ACC112 (cell line): ENCODE measurements at regions not wholly inside any gene's neighbourhood (a gene's known extent, or its start where the extent isn't known, plus 50 kb on each side); places are given as distances from the start of the nearest gene placed in this dataset.

ENCODE experiments used
- H2AFZ ChIP-seq: fragments of 200-600 bp; sonication (generic); one replicate; pipeline ENCODE4 v1.6.0; 2017; ENCODE audit warnings: antibody characterized with exemption, low read length; ENCODE audit not compliant: unreplicated experiment
- H3K27ac ChIP-seq: fragments of 200-600 bp; sonication (generic); 2 replicates; pipeline ENCODE4 v1.5.1; 2014; ENCODE audit warnings: low read depth, mild to moderate bottlenecking, antibody characterized with exemption, low read length, moderate library complexity
- H3K27me3 ChIP-seq: fragments of 200-600 bp; sonication (generic); 2 replicates; pipeline ENCODE4 v1.6.1; 2014; ENCODE audit warnings: mild to moderate bottlenecking, antibody characterized with exemption, low read length, moderate library complexity, mixed read lengths; ENCODE audit not compliant: insufficient read depth
- H3K36me3 ChIP-seq: fragments of 200-600 bp; sonication (generic); 2 replicates; pipeline ENCODE4 v1.6.1; 2016; ENCODE audit warnings: mild to moderate bottlenecking, antibody characterized with exemption, low read length, moderate library complexity, mixed read lengths; ENCODE audit not compliant: insufficient read depth
- H3K4me1 ChIP-seq: fragments of 200-600 bp; sonication (generic); one replicate; pipeline ENCODE4 v1.6.1; 2016; ENCODE audit warnings: low read length, mixed read lengths; ENCODE audit not compliant: insufficient read depth, unreplicated experiment, control insufficient read depth
- H3K4me3 ChIP-seq: fragments of 200-600 bp; sonication (generic); 2 replicates; pipeline ENCODE4 v1.5.1; 2014; ENCODE audit warnings: mild to moderate bottlenecking, low read depth, low read length
- H3K79me2 ChIP-seq: fragments of 200-600 bp; sonication (generic); one replicate; pipeline ENCODE4 v1.6.0; 2016; ENCODE audit warnings: low read length; ENCODE audit not compliant: control insufficient read depth, unreplicated experiment, insufficient read depth

DNA sequence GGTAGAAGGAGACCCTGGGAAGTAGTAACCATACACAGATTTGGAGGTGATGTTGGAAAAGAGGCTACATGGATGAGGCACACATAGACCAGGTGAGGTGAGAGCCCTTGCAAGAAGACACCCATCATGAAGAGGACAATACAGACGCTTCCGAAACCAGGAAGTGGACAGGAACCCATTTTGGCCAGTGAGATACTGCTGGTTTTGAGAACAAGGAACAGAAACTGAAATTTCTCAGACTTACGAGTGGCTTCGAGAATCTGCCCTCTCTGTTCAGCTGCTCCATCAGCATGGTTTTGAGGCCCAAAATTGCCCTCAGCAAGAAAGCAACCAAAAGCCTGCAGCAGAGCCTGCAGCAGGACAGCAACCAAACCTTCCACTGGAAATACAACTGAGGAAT, 479.1 kb upstream of the NRXN1 start:
- Histone ChIP-seq H2AFZ (no peak overlapping the region), H3K27ac (no peak overlapping the region), H3K27me3 (no peaks in the 10 kb centered on the region), H3K4me3 (no peak overlapping the region), H3K4me1 (peaks cover 13% of the 10 kb centered on the region), H3K36me3 (no peaks in the 10 kb centered on the region), H3K79me2 (no peaks in the 10 kb centered on the region)

DNA sequence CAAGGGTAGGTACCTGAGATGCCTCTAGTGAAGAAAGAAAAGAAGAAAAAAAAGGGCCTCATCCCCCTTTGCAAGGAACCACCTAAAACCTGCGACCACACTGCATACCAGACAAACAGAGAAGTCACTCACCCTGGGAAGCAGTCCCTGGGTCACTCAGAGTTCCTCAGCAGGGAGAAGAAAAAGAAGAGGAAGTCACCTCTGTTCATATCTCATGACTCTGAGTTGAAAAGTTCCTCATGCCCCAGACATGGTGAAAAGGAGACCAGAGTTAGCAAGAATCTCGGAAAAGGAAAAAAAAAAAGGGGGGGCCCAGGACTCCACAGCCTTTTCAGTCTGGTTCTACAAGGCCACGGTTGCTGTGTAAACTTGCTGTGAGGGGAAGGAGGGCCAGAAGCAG, 478.4 kb upstream of the NRXN1 start:
- H3K36me3 ChIP-seq, result no peaks in the 10 kb centered on the region
- no peaks in the 10 kb centered on the region for H3K27me3 ChIP-seq
- H3K4me3 ChIP-seq, result no peak overlapping the region
- peaks cover 13% of the 10 kb centered on the region for H3K4me1 ChIP-seq
- H3K27ac ChIP-seq, result no peak overlapping the region
- no peaks in the 10 kb centered on the region for H3K79me2 ChIP-seq
- H2AFZ ChIP-seq, result no peak overlapping the region

DNA sequence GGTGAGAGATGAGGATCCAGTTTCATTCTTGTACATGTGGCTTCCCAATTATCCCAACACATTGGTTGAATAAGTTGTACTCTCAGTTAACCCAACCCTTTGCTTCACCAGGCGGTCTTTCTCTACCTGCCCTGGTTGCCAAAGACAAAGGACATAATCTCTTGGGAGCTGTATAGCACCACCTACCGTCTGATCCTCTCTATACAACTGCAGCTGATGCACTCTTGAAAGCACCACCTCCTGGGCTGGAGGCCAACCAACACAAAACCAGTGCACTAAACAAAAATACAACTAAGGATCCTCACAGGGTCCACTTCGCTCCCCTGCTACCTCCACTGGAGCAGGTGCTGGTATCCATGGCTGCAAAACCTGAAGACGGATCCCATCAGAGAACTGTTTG, 473.6 kb upstream of the NRXN1 start:
- H2AFZ ChIP-seq, result no peak overlapping the region
- no peak overlapping the region for H3K27ac ChIP-seq
- no peaks in the 10 kb centered on the region for H3K36me3 ChIP-seq
- no peak overlapping the region for H3K4me3 ChIP-seq
- no peaks in the 10 kb centered on the region for H3K79me2 ChIP-seq
- H3K4me1 ChIP-seq, result peaks cover 13% of the 10 kb centered on the region
- H3K27me3 ChIP-seq, result no peaks in the 10 kb centered on the region

- Histone ChIP-seq H3K36me3 (no peaks in the 10 kb centered on the region), H3K27me3 (no peaks in the 10 kb centered on the region), H3K4me1 (no peaks in the 10 kb centered on the region), H2AFZ (no peak overlapping the region), H3K79me2 (no peaks in the 10 kb centered on the region), H3K27ac (no peak overlapping the region), H3K4me3 (no peak overlapping the region)
Measured at GRCh38 chr2:51490576-51491234, 458.8 kb upstream of the NRXN1 start.

DNA sequence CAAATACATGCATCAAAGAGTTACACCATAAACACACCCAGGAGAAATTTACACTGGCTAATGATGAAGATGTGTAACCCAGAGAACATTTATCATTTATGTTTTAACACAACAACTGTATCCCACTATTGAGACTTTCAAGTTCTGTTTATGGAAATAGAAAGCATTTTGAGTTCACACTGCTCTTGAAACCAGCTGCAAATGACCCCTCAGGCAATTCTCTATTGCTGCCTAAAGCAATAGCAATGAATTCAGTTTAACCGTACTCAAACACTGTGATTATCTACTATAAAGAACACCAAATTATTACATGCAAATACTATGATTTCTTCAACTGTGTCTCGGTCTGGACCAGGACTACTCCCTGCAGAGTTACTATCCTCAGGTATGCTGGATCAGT, 452.7 kb upstream of the NRXN1 start:
- Histone ChIP-seq H3K4me1 (no peaks in the 10 kb centered on the region), H3K4me3 (no peak overlapping the region), H3K79me2 (no peaks in the 10 kb centered on the region), H2AFZ (no peak overlapping the region), H3K27me3 (no peaks in the 10 kb centered on the region), H3K36me3 (no peaks in the 10 kb centered on the region), H3K27ac (no peak overlapping the region)

DNA sequence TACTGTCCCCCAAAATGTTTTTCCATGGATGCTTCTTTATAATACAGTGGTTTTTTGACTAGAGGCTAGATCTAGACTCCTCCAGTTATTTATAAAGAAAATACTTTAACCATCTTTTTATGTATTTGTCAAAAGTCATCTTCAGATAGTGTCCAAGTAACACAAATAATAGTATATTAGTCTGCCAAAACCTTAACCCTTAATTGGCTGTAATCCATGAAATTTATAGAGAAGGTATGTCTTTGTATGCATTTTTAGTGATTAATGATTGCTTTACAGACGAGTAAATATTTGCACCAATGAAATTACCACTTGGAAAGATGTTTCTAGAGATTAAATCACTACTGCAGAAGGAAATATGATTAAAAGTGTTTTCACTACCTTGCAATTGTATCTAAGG, 451.8 kb upstream of the NRXN1 start:
- H3K79me2 ChIP-seq, result no peaks in the 10 kb centered on the region
- H3K36me3 ChIP-seq, result no peaks in the 10 kb centered on the region
- no peaks in the 10 kb centered on the region for H3K4me1 ChIP-seq
- H3K27me3 ChIP-seq, result no peaks in the 10 kb centered on the region
- H3K4me3 ChIP-seq, result no peak overlapping the region
- no peak overlapping the region for H3K27ac ChIP-seq
- no peak overlapping the region for H2AFZ ChIP-seq

DNA sequence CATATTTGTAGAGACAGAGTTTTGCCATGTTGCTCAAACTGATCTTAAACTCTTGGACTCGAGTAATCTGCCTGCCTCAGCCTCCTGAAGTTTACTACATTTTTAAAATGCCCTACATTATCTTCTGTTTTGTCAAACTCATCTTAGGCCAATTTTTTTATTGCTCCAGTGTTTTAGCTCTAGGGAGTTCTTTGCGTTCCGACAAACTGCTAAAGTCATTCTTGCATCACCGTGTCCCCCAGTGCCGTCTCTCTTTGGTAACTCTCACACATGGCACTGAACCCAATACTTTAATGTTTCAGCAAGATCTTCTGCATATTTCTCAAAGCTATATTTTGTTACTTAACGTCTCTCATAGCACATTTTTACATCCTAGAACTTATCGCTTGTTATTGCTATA, 440.9 kb upstream of the NRXN1 start:
- H3K4me1 ChIP-seq, result no peaks in the 10 kb centered on the region
- no peak overlapping the region for H2AFZ ChIP-seq
- no peaks in the 10 kb centered on the region for H3K79me2 ChIP-seq
- no peaks in the 10 kb centered on the region for H3K36me3 ChIP-seq
- no peaks in the 10 kb centered on the region for H3K27me3 ChIP-seq
- H3K27ac ChIP-seq, result no peak overlapping the region
- no peak overlapping the region for H3K4me3 ChIP-seq

- no peaks in the 10 kb centered on the region for H3K27me3 ChIP-seq
- no peaks in the 10 kb centered on the region for H3K36me3 ChIP-seq
- no peaks in the 10 kb centered on the region for H3K4me1 ChIP-seq
Measured at GRCh38 chr2:51472300-51472699, 440.4 kb upstream of the NRXN1 start.

GRCh38 chr2:51469102-51469501, 437.2 kb upstream of the NRXN1 start:
- Histone ChIP-seq H3K27me3 (no peaks in the 10 kb centered on the region), H2AFZ (no peak overlapping the region), H3K4me3 (no peak overlapping the region), H3K79me2 (no peaks in the 10 kb centered on the region), H3K4me1 (no peaks in the 10 kb centered on the region), H3K27ac (no peak overlapping the region), H3K36me3 (no peaks in the 10 kb centered on the region)

More at GRCh38 chr2:51472300-51472699, 440.4 kb upstream of the NRXN1 start:
- Histone ChIP-seq H3K27ac (no peak overlapping the region), H3K4me3 (no peak overlapping the region), H3K79me2 (no peaks in the 10 kb centered on the region), H2AFZ (no peak overlapping the region)

DNA sequence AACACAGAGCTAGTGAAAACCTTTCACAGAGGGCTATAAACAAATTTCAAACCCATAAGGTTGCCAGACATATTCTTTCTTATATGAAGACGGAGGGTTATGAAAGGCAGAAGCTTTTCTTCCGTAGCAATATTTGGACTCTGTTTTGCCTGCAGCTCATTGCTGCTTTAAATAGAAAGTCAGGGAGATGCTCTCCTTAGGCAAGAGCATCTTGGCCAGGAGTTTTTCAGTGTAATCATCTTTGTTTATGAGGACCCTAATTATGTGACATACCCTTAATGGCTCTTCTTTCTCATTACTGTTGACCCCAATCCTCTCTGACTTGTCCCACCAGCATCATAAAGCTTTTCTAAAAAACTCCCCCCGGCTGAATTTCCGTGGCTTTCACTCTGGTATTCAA, 433.4 kb upstream of the NRXN1 start:
- no peaks in the 10 kb centered on the region for H3K27me3 ChIP-seq
- no peak overlapping the region for H3K4me3 ChIP-seq
- H3K79me2 ChIP-seq, result no peaks in the 10 kb centered on the region
- no peaks in the 10 kb centered on the region for H3K36me3 ChIP-seq
- H3K27ac ChIP-seq, result no peak overlapping the region
- H2AFZ ChIP-seq, result no peak overlapping the region
- H3K4me1 ChIP-seq, result no peaks in the 10 kb centered on the region

DNA sequence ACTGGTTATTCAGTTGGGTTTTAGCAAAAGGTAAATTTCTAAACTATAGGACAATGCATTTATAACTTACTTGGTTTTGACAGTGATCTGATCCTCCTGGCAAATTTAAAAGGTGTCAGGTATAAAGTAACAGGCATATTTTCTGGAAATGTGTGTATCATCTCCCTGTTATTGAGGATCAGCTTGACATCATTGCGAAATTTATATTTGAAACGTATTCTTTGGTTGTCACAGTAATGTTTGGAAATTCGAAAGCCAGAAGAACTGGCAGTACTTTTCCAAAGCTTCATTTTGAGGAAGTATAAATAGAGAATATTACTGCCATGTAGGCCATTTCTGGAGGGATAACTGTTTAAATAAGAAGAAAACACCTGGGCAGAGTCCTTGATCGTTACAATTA, 422.2 kb upstream of the NRXN1 start:
- Histone ChIP-seq H2AFZ (no peak overlapping the region), H3K79me2 (no peaks in the 10 kb centered on the region), H3K4me1 (no peaks in the 10 kb centered on the region), H3K27me3 (no peaks in the 10 kb centered on the region), H3K36me3 (no peaks in the 10 kb centered on the region), H3K4me3 (no peak overlapping the region), H3K27ac (no peak overlapping the region)
